Skeletal muscle cell (primary cell): ENCODE measurements at regions not wholly inside any gene's neighbourhood (a gene's known extent, or its start where the extent isn't known, plus 50 kb on each side); places are given as distances from the start of the nearest gene placed in this dataset.
"Not testable (repeated sequence)": the region's sequence is repeated elsewhere in the genome, so short reads cannot be mapped to it uniquely, and the experiment has no call there.

Experiments
- DNase-seq: peaks from one replicate; pipeline ENCODE4 v3.0.0-alpha.2; 2010; ENCODE audit warnings: low read depth
- H3K4me3 ChIP-seq: 2 replicates; pipeline ENCODE4 v1.5.1; 2011; ENCODE audit warnings: low read depth, mild to moderate bottlenecking, control low read depth, low read length, moderate library complexity

DNA sequence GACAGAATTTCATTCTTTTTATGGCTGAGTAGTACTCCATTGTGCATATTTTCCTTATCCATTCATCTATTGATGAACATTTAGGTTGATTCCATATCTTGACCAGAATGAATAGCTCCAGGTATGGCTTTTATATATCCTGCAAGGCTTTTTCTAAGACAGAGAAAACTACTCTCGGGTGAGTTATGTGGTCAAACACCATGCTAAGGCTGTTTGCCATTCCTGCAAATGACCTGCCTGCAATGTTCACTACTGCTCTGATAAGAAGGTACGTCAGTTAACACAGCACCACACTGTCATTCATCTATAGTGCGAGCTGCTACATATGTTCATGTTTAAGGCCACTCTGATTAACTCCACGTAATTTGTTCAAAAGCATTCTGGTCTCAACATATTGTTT, 256.8 kb upstream of the RGMB start:
- no peak for DNase-seq
- no peak overlapping the region for H3K4me3 ChIP-seq

DNA sequence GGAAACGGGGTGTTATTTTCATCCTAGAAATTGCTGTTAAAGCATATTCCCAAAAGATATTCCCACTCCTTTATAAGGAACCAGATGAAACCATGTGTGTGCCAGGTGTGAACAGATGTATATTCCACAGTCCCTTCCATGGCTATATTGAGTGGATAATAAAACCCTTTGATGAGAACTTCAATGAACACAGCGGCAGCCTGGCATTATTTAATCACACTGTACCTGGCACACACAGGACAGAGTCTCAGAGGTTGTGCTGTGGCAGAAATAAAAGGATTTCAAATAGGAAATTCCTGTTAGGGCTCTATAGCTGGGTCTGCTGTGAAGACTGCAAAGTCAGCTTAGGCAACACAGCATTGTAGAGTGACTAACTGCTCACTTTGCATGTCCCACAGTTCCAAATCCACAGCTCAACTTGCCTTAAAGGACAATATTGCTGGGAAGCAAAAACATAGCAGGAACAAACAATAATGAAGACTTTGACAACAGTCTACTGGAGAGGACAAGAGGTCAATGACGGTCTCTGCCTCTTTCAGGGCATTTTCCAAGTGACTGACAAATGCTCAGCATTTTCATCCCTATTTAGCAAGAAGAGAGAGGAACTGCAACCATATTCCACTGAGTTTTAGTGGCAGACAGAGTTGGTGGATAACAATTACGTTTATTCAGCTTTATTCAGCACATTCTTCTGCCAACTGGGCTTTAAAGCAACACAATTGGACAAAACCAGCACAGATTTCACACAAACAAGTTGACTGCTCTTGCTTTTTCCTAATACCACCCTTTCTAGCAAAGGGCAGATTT, 255.7 kb upstream of the RGMB start:
- DNase-seq = no peak
- H3K4me3 ChIP-seq = no peak overlapping the region

DNA sequence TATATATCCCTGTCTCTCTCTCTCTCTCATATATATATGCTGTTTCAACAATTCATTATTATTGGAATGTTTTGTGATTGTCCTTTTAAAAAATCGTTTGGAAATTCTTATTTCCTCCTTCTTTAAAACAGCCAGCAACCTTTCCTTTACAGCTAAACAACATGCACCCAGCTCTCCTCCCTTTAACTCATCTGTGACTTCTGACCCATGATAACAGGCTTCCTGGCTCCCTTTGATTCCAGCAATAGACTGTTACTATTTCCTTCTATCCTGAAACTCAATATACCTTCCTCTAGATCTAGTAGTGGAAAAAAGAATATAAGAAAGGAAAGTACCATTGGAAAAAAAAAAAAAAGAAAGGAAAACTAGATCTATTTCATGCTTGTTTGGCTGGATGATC, 254.7 kb upstream of the RGMB start:
- DNase-seq = no peak
- H3K4me3 ChIP-seq = no peak overlapping the region

DNA sequence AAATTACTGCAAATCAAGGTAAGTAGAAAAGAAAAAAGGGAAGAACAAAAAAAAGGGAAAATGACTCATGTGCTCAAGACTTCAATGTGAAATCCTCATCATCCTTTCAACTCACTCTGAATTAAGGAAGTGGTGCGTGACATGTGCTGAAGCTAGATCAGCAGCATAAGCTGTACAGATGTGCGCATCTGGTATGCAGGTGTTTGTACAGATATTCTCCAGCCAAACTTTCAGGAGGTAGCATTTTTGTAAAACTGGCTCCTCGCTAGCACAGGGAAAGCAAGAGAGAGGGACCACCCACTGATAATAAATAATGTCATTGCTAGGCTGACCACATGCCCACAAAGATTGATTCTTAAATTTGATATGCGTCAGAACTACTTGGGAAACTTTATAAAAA, 253.9 kb upstream of the RGMB start:
- H3K4me3 ChIP-seq = no peak overlapping the region
- no peak for DNase-seq

DNA sequence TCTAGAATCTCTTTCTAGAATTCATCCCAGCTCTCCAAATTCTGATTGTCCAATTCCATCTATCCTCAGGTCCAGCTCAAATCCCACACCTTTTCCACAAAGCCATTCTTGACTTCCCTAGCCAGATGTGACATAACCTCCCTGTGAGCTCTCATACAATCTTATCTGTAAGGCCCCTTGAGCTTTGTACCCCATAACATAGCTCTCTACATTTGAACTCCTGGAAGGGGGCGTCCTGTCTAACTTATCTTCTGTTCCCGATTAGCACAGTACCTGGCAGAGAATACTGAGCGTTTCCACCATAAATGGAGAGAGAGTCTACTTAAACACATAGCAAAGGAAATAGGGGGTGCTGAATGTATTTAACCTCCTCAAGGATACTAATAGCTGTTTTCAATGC, 251.6 kb upstream of the RGMB start:
- H3K4me3 ChIP-seq = no peak overlapping the region
- DNase-seq = no peak

DNA sequence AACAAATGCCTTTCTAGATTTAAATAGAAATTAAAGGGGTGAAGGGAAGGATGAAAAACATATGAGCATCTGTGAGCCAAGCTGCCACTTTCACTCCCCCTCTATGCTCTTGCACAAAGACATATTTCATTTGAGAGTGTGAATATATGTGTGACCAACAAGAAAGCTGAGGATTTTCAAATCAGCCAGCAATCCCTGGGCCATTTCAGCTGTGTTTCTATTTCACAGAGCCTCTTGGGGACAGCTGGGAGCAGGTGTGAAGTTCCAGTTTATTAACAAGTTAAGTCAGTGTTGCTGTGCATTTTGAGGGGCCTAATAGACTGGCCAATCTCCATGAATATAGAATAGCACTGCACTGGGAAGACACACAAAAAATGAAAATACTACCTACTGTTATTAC, 248.7 kb upstream of the RGMB start:
- no peak overlapping the region for H3K4me3 ChIP-seq
- DNase-seq = no peak

DNA sequence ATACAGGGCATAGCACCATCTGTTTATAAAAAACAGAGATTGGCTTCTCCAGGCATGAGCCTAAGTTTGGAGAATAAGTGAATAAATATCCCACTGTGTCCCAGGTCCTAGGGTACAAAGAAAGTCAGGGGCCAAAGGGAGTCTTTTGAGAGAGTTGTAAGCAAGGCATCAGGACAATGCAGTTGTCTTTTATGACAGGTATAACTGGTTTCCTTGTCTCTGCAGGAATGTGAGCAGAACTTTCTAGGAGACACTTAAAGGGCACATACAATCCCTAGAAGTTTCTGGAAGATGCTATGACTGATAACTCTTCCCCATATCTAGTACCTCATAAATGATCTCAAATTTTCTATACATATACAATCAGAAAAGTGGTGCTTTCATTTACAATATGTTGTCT, 245.6 kb upstream of the RGMB start:
- no peak overlapping the region for H3K4me3 ChIP-seq
- DNase-seq = no peak

DNA sequence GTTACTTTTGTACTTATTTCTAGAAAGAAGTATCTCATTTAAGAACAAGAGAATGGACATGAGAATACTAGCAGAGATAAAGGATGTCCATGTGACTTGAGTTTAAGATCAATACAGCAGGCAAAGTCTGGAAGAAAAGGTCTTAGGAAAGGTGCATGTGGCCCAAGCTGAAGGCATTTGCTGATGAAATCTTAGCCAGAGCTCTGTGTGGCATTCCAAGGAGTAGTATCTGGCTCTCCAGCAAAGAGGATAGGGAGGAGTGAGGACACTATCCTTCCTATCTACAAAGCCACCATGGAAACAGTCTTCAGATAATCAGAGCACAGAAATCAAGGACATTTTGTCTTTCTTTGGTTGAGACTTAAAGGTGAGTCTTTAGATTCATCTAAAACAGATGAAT, 244.1 kb upstream of the RGMB start:
- DNase-seq = no peak
- no peak overlapping the region for H3K4me3 ChIP-seq

DNA sequence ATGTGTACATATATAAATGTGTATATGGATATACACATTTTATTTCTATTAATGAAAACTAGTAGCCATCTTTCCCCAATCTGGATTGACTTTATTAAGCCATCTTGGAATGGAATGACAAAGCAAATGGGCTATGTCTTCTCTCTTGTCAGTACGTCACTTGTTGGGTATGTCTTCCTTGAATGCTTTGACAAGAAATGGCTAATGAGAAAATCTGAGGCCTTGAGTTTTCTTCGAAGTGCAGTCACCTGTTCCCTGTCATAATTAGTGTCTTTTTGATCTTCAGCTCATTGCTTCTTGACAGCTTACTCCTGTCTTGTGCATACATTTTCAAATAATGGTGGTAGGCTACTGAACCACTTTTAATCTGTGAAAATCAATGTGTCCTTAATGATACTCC, 243.2 kb upstream of the RGMB start:
- no peak overlapping the region for H3K4me3 ChIP-seq
- no peak for DNase-seq

DNA sequence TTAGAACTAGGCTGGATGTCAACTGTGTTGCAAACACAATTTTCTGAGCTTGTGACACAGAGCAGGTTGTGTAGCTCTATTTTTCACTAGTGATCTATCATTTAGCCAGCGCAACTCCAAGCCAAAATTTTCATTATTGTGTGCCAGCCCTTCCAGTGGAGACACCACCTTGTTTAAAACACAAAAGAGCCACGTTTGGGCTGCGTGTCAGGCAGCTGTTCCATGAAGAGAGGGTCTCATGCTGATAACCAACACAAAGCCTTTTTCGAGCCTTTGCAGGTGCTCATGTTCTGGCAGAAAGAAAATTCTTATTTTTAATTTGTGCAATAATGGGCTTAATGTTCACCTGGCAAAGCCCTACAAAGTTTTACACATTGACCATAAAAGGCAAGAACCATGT, 237.6 kb upstream of the RGMB start:
- DNase-seq = no peak
- H3K4me3 ChIP-seq = no peak overlapping the region

DNA sequence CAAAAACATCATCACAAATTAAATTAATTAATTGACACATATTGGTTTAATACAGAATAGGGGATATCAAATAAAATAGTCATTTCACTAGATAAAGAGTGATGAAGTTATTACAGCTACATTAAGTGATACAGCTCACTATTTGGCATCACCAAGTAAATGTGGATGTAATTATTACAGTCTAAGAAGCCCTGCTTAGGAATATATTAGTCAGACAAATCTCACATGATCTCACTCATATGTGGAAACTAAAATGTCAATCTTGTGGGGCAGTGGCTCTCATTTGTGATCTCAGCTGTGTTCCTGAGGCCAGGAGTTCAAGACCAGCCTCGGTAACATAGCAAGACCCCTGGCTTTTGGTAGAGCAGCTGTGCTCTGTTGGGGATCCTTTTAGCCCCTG, 233.4 kb upstream of the RGMB start:
- H3K4me3 ChIP-seq = no peak overlapping the region
- DNase-seq = no peak

DNA sequence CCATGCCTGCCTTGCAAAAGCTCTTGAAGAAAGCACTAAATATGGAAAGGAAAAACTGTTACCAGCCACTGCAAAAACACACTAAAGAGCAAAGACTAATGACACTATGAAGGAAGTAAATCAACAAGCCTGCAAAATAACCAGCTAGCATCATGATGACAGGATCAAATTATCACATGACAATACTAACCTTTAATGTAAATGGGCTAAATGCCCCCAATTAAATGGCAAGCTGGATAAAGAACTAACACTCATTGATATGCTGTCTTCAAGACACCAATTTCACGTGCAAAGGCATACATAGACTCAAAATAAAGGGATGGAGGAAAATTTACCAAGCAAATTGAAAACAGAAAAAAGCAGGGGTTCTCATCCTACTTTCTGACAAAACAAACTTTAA, 231.8 kb upstream of the RGMB start:
- no peak overlapping the region for H3K4me3 ChIP-seq
- DNase-seq = no peak

DNA sequence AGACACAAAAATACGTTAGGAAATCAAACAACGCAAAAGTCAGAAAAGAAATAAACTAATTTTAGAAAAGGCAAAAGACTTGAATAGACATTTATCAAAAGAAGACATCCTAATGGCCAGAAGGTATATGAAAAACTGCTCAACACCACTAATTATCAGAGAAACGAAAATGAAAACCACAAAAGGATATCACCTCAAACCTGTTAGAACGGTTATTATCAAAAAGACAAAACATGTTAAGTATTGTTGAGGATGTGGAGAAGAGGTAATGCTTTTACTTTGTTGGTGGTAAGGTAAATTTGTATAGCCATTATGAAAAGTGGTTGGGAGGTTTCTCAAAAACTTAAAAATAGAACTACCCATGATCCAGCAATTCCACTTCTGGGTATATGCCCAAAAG, 230.0 kb upstream of the RGMB start:
- H3K4me3 ChIP-seq = no peak overlapping the region
- DNase-seq = no peak

DNA sequence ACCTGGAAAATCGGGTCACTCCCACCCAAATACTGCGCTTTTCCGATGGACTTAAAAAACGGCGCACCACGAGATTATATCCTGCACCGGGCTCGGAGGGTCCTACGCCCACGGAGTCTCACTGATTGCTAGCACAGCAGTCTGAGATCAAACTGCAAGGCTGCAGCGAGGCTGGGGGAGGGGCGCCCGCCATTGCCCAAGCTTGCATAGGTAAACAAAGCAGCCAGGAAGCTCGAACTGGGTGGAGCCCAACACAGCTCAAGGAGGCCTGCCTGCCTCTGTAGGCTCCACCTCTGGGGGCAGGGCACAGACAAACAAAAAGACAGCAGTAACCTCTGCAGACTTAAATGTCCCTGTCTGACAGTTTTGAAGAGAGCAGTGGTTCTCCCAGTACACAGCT, 226.5 kb upstream of the RGMB start:
- DNase-seq, H3K4me3 ChIP-seq: not testable (repeated sequence)

DNA sequence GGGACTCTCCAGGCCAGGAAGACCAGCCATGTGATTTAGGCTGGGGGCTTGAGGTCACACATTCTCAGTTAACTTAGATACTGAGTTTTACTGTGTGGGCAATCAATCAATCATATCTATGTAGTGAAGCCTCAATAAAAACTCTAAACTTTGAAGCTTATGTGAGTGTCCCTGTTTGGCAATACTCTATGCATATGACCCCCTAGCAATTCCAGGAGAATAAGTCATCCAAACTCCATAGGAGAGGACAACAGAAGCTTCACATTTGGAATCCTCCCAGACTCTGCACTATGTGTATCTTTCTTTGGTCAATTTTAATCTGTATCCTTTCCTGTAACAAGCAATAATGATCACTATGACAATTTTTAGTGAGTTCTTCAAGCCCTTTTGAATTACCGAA, 216.8 kb upstream of the RGMB start:
- H3K4me3 ChIP-seq = no peak overlapping the region
- peak; percentile 45 for DNase-seq

DNA sequence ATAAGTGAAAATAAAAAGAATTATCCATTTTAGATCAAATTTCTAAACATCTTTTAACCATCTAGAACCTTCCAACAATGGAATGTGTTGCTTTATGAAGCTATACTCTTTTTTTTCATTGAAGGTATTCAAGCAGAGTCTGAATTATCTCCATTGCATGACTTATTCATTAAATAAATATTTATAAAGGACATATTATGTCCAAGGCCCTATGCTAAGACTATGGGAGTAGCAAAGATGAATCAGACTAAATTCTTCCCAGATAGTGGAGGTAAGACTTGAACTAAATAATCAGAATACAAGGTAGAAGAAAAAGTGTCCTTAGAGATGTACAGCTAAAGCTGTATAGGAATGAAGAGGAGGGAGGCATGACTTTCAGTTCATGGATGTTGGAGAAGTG, 215.5 kb upstream of the RGMB start:
- DNase-seq = no peak

DNA sequence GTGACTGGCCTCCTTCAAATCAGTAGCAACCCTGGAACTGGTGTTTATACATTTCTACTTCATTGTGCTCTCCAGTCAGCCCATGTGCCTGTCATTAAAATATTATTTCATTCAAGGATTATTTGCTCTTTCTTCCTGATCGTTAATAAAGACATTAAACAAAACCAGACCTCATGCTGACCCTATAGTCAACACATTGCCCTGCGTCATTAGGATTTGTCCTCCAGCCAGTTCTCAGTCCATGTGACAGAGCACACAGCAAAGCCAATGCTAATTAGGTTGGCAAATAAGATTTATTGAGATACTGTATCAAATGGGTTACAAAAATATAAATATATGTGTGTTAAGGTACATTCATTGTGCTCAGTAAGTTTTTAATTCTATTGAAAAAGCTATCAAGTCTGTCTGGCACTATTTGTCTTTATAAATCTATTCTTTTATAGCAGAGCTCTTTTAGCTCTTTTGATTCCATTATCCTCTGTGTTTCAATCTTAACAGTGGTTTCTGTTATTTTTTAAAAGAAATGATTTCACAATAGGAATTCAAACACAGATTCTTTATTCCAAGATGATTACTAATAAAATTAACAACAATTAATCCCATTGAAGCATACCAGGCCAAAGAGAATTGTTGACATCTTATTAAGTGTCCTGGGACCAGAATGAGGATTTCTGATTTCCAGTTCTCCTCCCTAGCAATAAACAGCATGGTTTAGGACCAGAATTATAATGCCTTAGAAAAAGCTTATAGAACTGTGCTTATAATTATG, 209.4 kb upstream of the RGMB start:
- DNase-seq = no peak
- no peak overlapping the region for H3K4me3 ChIP-seq

More for the DNA sequence above, 215.5 kb upstream of the RGMB start:
- no peak overlapping the region for H3K4me3 ChIP-seq

DNA sequence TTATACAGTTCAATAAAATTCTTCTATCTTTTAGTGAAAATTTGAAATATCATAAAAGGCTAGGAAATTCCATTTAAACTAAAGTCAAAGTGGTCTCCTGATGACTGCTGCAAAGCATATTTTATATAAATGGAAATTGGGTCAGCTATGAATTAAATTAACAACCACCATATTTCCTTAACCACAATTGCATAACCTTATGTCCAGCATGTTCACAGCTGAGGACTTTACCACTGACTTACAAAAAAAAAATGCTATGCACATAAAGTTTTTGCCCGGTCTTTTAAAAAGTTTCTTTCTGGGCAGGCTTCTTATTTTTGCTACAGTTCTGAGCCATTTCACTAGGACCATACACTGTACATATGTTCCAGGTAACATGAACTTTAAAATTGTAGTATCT, 208.6 kb upstream of the RGMB start:
- H3K4me3 ChIP-seq = no peak overlapping the region
- no peak for DNase-seq

DNA sequence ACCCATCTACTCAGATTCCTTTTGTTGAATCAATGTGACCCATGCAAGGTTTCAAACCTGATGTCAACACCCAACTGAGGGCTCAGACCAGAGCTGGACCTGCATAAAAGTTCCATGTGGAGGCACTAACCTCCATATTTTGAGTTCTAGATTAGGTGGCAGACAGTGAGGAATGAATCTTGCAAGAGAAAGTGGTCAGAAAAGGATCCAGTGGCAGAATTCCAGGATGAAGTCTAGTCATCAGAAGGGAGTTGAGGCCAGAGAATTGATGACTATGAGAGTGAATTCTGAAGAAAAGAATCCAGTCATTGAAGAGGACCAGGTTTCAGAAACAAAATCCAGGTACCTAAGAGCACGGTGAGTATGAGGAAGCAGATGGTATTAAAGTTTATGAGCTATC, 205.1 kb upstream of the RGMB start:
- no peak for DNase-seq
- H3K4me3 ChIP-seq = no peak overlapping the region

DNA sequence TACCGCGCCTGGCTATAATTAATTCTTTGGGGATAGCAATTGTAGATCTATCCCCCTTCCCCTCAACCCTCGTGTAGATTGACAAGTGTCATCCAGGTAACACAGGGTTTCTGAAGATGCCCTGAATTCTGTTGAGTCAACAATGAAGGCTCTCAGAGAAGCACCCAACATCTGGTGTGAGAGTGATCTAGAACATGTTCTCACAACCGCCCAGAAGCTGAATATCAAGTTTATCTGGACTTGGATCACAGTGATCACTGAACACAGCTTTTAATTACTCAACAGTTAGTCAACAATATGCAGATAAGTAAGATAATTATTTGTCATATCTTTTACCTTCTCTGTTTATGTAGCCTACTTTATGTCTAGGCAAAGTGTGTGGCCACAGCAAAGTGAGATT, 204.2 kb upstream of the RGMB start:
- H3K4me3 ChIP-seq = no peak overlapping the region
- no peak for DNase-seq

DNA sequence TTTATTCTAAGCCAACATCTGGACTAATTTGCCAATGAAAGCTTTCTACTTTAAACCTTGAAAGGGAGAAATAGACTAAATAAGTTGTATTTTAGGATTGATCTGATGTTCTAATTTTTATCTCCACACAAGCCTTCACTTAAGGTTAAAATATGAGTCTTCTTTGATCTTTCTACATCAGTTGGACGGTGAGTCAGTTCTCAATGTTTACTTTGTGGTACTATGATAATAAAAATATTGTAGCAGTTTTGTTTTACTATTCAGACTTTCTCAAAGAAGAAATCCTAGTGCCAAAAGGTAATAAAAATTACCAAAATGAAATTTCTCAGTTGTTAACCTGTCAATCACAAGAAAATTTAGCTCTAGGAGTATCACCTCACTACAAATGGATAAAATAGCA, 203.5 kb upstream of the RGMB start:
- no peak overlapping the region for H3K4me3 ChIP-seq
- DNase-seq = no peak
